Smooth muscle cell (in vitro differentiated cells): ENCODE measurements at regions not wholly inside any gene's neighbourhood (a gene's known extent, or its start where the extent isn't known, plus 50 kb on each side); places are given as distances from the start of the nearest gene placed in this dataset.

ENCODE experiments used
- DNase-seq: peaks from one replicate; lab custom pipeline; 2025; ENCODE audit not compliant: unreplicated experiment; lab: John Stamatoyannopoulos, UW
- H2AFZ ChIP-seq: fragments of 200-600 bp; sonication (generic); 2 replicates; pipeline ENCODE4 v1.6.0; 2016; ENCODE audit warnings: antibody characterized with exemption, low read depth, mild to moderate bottlenecking
- H3F3A ChIP-seq: fragments of 200-600 bp; sonication (generic); 2 replicates; pipeline ENCODE4 v1.6.0; 2017; ENCODE audit warnings: antibody characterized with exemption, low read depth
- H3K27ac ChIP-seq: fragments of 200-600 bp; sonication (generic); 2 replicates; pipeline ENCODE4 v1.5.1; 2016; ENCODE audit warnings: low read depth, mild to moderate bottlenecking
- H3K27me3 ChIP-seq: fragments of 200-600 bp; sonication (generic); 2 replicates; pipeline ENCODE4 v1.6.1; 2016; ENCODE audit warnings: low read depth, mild to moderate bottlenecking
- H3K36me3 ChIP-seq: fragments of 200-600 bp; sonication (generic); 2 replicates; pipeline ENCODE4 v1.5.1; 2016; ENCODE audit warnings: low read depth
- H3K4me1 ChIP-seq: fragments of 200-600 bp; sonication (generic); 2 replicates; pipeline ENCODE4 v1.5.1; 2016; ENCODE audit warnings: low read depth
- H3K4me2 ChIP-seq: fragments of 200-600 bp; sonication (generic); 2 replicates; pipeline ENCODE4 v1.6.0; 2016; ENCODE audit warnings: mild to moderate bottlenecking
- H3K4me3 ChIP-seq: fragments of 200-600 bp; sonication (generic); 2 replicates; pipeline ENCODE4 v1.5.1; 2016; ENCODE audit warnings: mild to moderate bottlenecking
- H3K79me2 ChIP-seq: fragments of 200-600 bp; sonication (generic); 2 replicates; pipeline ENCODE4 v1.6.0; 2016; ENCODE audit warnings: low read depth, mild to moderate bottlenecking
- H3K9ac ChIP-seq: fragments of 200-600 bp; sonication (generic); 2 replicates; pipeline ENCODE4 v1.6.0; 2016; ENCODE audit warnings: low read depth
- H3K9me3 ChIP-seq: fragments of 200-600 bp; sonication (generic); replicated peaks from 2 replicates; pipeline ENCODE4 v1.5.1; 2016; ENCODE audit warnings: low read depth
- H4K20me1 ChIP-seq: fragments of 200-600 bp; sonication (generic); 2 replicates; pipeline ENCODE4 v1.6.0; 2016; ENCODE audit warnings: low read depth
- CTCF ChIP-seq: fragments of 200-600 bp; sonication (generic); IDR thresholded peaks from 2 replicates; pipeline ENCODE4 v1.5.1; 2017; ENCODE audit warnings: borderline replicate concordance, mild to moderate bottlenecking, antibody characterized with exemption; ENCODE audit not compliant: insufficient read depth, poor library complexity, severe bottlenecking
- WGBS: methylation state at CpG from one replicate; pipeline ENCODE4 v1.1.7; 2016; ENCODE audit warnings: low lambda C conversion rate; 5-methylcytosine and 5-hydroxymethylcytosine counted together

GRCh38 chr22:48886604-48887393, 940.9 kb downstream of the BRD1 start:
- Histone ChIP-seq H3K4me2 (no peak overlapping the region), H3F3A (no peaks in the 10 kb centered on the region), H3K4me1 (no peaks in the 10 kb centered on the region), H3K4me3 (no peak overlapping the region), H3K9me3 (no peaks in the 10 kb centered on the region), H3K27ac (no peak overlapping the region), H3K27me3 (no peaks in the 10 kb centered on the region), H3K79me2 (no peaks in the 10 kb centered on the region), H3K9ac (no peak overlapping the region), H3K36me3 (no peaks in the 10 kb centered on the region), H4K20me1 (no peaks in the 10 kb centered on the region), H2AFZ (no peak overlapping the region)
- no peak for DNase-seq
- no peak for TF ChIP-seq CTCF
- whole genome bisulfite sequencing = 86% methylated on average over 22 of the region's 22 CpGs

- no peaks in the 10 kb centered on the region for H3F3A ChIP-seq
- no peaks in the 10 kb centered on the region for H4K20me1 ChIP-seq
- DNase-seq = no peak
- 79% methylated on average over 9 of the region's 9 CpGs for WGBS
- no peaks in the 10 kb centered on the region for H3K4me1 ChIP-seq
- no peak overlapping the region for H3K9ac ChIP-seq
- H3K4me2 ChIP-seq = no peak overlapping the region
- no peaks in the 10 kb centered on the region for H3K27me3 ChIP-seq
- no peak overlapping the region for H2AFZ ChIP-seq
- TF ChIP-seq CTCF = no peak
- no peaks in the 10 kb centered on the region for H3K79me2 ChIP-seq
- no peaks in the 10 kb centered on the region for H3K9me3 ChIP-seq
- no peak overlapping the region for H3K4me3 ChIP-seq
- no peaks in the 10 kb centered on the region for H3K36me3 ChIP-seq
- H3K27ac ChIP-seq = no peak overlapping the region
Observed at GRCh38 chr22:48885919-48886305, 941.8 kb downstream of the BRD1 start.

- TF ChIP-seq CTCF = no peak
- DNase-seq = no peak
- H3K4me2 ChIP-seq = no peak overlapping the region
- H3K4me3 ChIP-seq = no peak overlapping the region
- no peaks in the 10 kb centered on the region for H3K27me3 ChIP-seq
- H3K79me2 ChIP-seq = no peaks in the 10 kb centered on the region
- no peaks in the 10 kb centered on the region for H3K9me3 ChIP-seq
- no peaks in the 10 kb centered on the region for H3K4me1 ChIP-seq
- H2AFZ ChIP-seq = no peak overlapping the region
- H3K27ac ChIP-seq = no peak overlapping the region
- H3F3A ChIP-seq = no peaks in the 10 kb centered on the region
- no peaks in the 10 kb centered on the region for H3K36me3 ChIP-seq
- H4K20me1 ChIP-seq = no peaks in the 10 kb centered on the region
- H3K9ac ChIP-seq = no peak overlapping the region
- 74% methylated on average over 12 of the region's 18 CpGs for WGBS
Observed at GRCh38 chr22:48885271-48885918, 942.3 kb downstream of the BRD1 start.
